ES-I3 (cell line): ENCODE measurements at regions not wholly inside any gene's neighbourhood (a gene's known extent, or its start where the extent isn't known, plus 50 kb on each side); places are given as distances from the start of the nearest gene placed in this dataset.

ENCODE experiments used
- H3K36me3 ChIP-seq: 2 replicates; pipeline ENCODE4 v1.6.1; 2013; ENCODE audit warnings: mild to moderate bottlenecking, low read length, control low read depth, moderate library complexity; ENCODE audit not compliant: insufficient read depth
- H3K4me1 ChIP-seq: 2 replicates; pipeline ENCODE4 v1.6.1; 2013; ENCODE audit warnings: mild to moderate bottlenecking, control low read depth, low read length; ENCODE audit not compliant: insufficient read depth
- H3K9ac ChIP-seq: 2 replicates; pipeline ENCODE4 v1.6.1; 2013; ENCODE audit warnings: low read depth, mild to moderate bottlenecking, low read length, moderate library complexity
- H3K9me3 ChIP-seq: 2 replicates; pipeline ENCODE4 v1.6.1; 2013; ENCODE audit warnings: mild to moderate bottlenecking, low read length, moderate library complexity; ENCODE audit not compliant: control insufficient read depth, insufficient read depth

- Histone ChIP-seq H3K9ac (no peak overlapping the region), H3K9me3 (no peaks in the 10 kb centered on the region), H3K4me1 (peaks cover 5% of the 10 kb centered on the region; the same call in 1 of the 2 replicates), H3K36me3 (no peaks in the 10 kb centered on the region)
Measured at GRCh38 chr3:124234852-124235252, 242.9 kb upstream of the ROPN1 start.

- Histone ChIP-seq H3K36me3 (no peaks in the 10 kb centered on the region), H3K9ac (no peak overlapping the region), H3K9me3 (no peaks in the 10 kb centered on the region), H3K4me1 (0 out of 2 replicates have a peak, but pooled peaks cover under 1% of the 10 kb centered on the region)
Measured at GRCh38 chr3:124235446-124235845, 243.5 kb upstream of the ROPN1 start.

- no peak overlapping the region for H3K9ac ChIP-seq
- H3K36me3 ChIP-seq: no peaks in the 10 kb centered on the region
- H3K9me3 ChIP-seq: no peaks in the 10 kb centered on the region
- H3K4me1 ChIP-seq: peaks cover 2% of the 10 kb centered on the region; the same call in 1 of the 2 replicates
Measured at GRCh38 chr3:124243177-124243859, 251.4 kb upstream of the ROPN1 start.

GRCh38 chr3:124246376-124246775 lies 254.5 kb upstream of the ROPN1 start:
- peaks cover 8% of the 10 kb centered on the region for H3K4me1 ChIP-seq
- H3K9me3 ChIP-seq: no peaks in the 10 kb centered on the region
- H3K9ac ChIP-seq: no peak overlapping the region
- H3K36me3 ChIP-seq: no peaks in the 10 kb centered on the region

GRCh38 chr3:124246949-124247348 lies 255.0 kb upstream of the ROPN1 start:
- Histone ChIP-seq H3K9ac (no peak overlapping the region), H3K36me3 (no peaks in the 10 kb centered on the region), H3K4me1 (peaks cover 8% of the 10 kb centered on the region), H3K9me3 (no peaks in the 10 kb centered on the region)

- Histone ChIP-seq H3K4me1 (peaks cover 8% of the 10 kb centered on the region), H3K36me3 (no peaks in the 10 kb centered on the region), H3K9ac (no peak overlapping the region), H3K9me3 (no peaks in the 10 kb centered on the region)
Measured at GRCh38 chr3:124248471-124249028, 256.6 kb upstream of the ROPN1 start.

GRCh38 chr3:124249038-124249437 lies 257.1 kb upstream of the ROPN1 start:
- no peaks in the 10 kb centered on the region for H3K9me3 ChIP-seq
- peaks cover 8% of the 10 kb centered on the region for H3K4me1 ChIP-seq
- H3K9ac ChIP-seq: no peak overlapping the region
- H3K36me3 ChIP-seq: no peaks in the 10 kb centered on the region

- H3K9ac ChIP-seq: no peak overlapping the region
Measured at GRCh38 chr3:124250053-124250452, 258.1 kb upstream of the ROPN1 start.

GRCh38 chr3:124256156-124256555 lies 264.2 kb upstream of the ROPN1 start:
- H3K36me3 ChIP-seq: no peaks in the 10 kb centered on the region
- no peak overlapping the region for H3K9ac ChIP-seq
- no peaks in the 10 kb centered on the region for H3K9me3 ChIP-seq
- peaks cover 17% of the 10 kb centered on the region for H3K4me1 ChIP-seq

More at GRCh38 chr3:124250053-124250452, 258.1 kb upstream of the ROPN1 start:
- H3K36me3 ChIP-seq: no peaks in the 10 kb centered on the region
- H3K4me1 ChIP-seq: peaks cover 8% of the 10 kb centered on the region
- H3K9me3 ChIP-seq: no peaks in the 10 kb centered on the region

GRCh38 chr3:124256599-124256998 lies 264.7 kb upstream of the ROPN1 start:
- Histone ChIP-seq H3K4me1 (peaks cover 22% of the 10 kb centered on the region), H3K36me3 (no peaks in the 10 kb centered on the region), H3K9me3 (no peaks in the 10 kb centered on the region), H3K9ac (no peak overlapping the region)

GRCh38 chr3:124257336-124257864 lies 265.5 kb upstream of the ROPN1 start:
- Histone ChIP-seq H3K9ac (no peak overlapping the region), H3K36me3 (no peaks in the 10 kb centered on the region), H3K4me1 (peaks cover 22% of the 10 kb centered on the region), H3K9me3 (no peaks in the 10 kb centered on the region)

- H3K9ac ChIP-seq: no peak overlapping the region
- H3K9me3 ChIP-seq: no peaks in the 10 kb centered on the region
- H3K4me1 ChIP-seq: peaks cover 24% of the 10 kb centered on the region
- H3K36me3 ChIP-seq: no peaks in the 10 kb centered on the region
Measured at GRCh38 chr3:124258057-124258500, 266.2 kb upstream of the ROPN1 start.

GRCh38 chr3:124260206-124260915 lies 268.4 kb upstream of the ROPN1 start:
- peaks cover 27% of the 10 kb centered on the region for H3K4me1 ChIP-seq
- H3K36me3 ChIP-seq: no peaks in the 10 kb centered on the region
- no peak overlapping the region for H3K9ac ChIP-seq
- no peaks in the 10 kb centered on the region for H3K9me3 ChIP-seq

- H3K9me3 ChIP-seq: no peaks in the 10 kb centered on the region
- H3K4me1 ChIP-seq: peaks cover 27% of the 10 kb centered on the region
- H3K9ac ChIP-seq: no peak overlapping the region
- H3K36me3 ChIP-seq: no peaks in the 10 kb centered on the region
Measured at GRCh38 chr3:124261306-124261705, 269.4 kb upstream of the ROPN1 start.
